ENCODE measurements at regions not wholly inside any gene's neighbourhood (a gene's known extent, or its start where the extent isn't known, plus 50 kb on each side); places are given as distances from the start of the nearest gene placed in this dataset.

GRCh38 chr9:18347386-18348082 is 126.4 kb upstream of the ADAMTSL1 start:
- H3K9ac ChIP-seq (ENCODE audit: low read depth, low read length): no peak overlapping the region
- no peak overlapping the region for H3K27ac ChIP-seq (ENCODE audit: insufficient read depth, low read length)
- no peak overlapping the region; the same call in 1 of the 2 replicates for H2AK5ac ChIP-seq (ENCODE audit: low read depth, low read length)
- CTCF ChIA-PET: no interaction called here
- no peak overlapping the region for H2BK120ac ChIP-seq (ENCODE audit: low read depth, low read length)
- H3K56ac ChIP-seq (ENCODE audit: extremely low read depth, insufficient read depth, low read length): no peak overlapping the region
- no peaks in the 10 kb centered on the region for H4K20me1 ChIP-seq (ENCODE audit: insufficient read depth, low read length)
- H3K23ac ChIP-seq (ENCODE audit: low read depth, low read length): no peak overlapping the region
- intact Hi-C loops (cut with micrococcal nuclease) (no loop called here), in situ Hi-C loops (cut with MboI; ENCODE audit: low sequenced_read_pairs) (no loop called here), dilution Hi-C loops (cut with HindIII; ENCODE audit: low sequenced_read_pairs, unreplicated experiment) (no loop called here)
- H2AFZ ChIP-seq (replicated peaks; ENCODE audit: low read length, poor library complexity): no peak overlapping the region
- H2BK5ac ChIP-seq (ENCODE audit: low read depth, low read length, poor library complexity, severe bottlenecking): no peak overlapping the region
- H3K4me3 ChIP-seq (ENCODE audit: insufficient read depth, low read depth, low read length): no peak overlapping the region
- ATAC-seq (ENCODE audit: low read depth) (no peak), DNase-seq (no peak)
- no peak overlapping the region for H3K14ac ChIP-seq (replicated peaks; ENCODE audit: low read depth, low read length)
- no peak overlapping the region for H3K18ac ChIP-seq (ENCODE audit: low read depth, low read length)
- no TSS peak for BruUV-seq (replicated peaks)
- no peaks in the 10 kb centered on the region for H3K9me3 ChIP-seq (ENCODE audit: control insufficient read depth, insufficient read depth, low read length)
- no peaks in the 10 kb centered on the region for H3K4me1 ChIP-seq (ENCODE audit: control insufficient read depth, insufficient read depth, low read length)
- H4K91ac ChIP-seq (ENCODE audit: insufficient read depth, low read depth, low read length): no peak overlapping the region
- H3K27me3 ChIP-seq (ENCODE audit: control insufficient read depth, insufficient read depth, low read length): no peaks in the 10 kb centered on the region
- H2AK9ac ChIP-seq (replicated peaks; ENCODE audit: low read depth, low read length, poor library complexity): no peak overlapping the region
- H2BK20ac ChIP-seq (ENCODE audit: low read depth, low read length): no peak overlapping the region
- H2BK15ac ChIP-seq (ENCODE audit: low read depth, low read length): no peak overlapping the region; the same call in 2 of the 3 replicates
- H3K9me1 ChIP-seq (ENCODE audit: insufficient read depth, low read length): no peaks in the 10 kb centered on the region
- no peak overlapping the region for H4K8ac ChIP-seq (ENCODE audit: low read depth in 2 of 2, low read length in 2 of 2)
- no peaks in the 10 kb centered on the region for H3K79me1 ChIP-seq (ENCODE audit: low read depth in 1 of 2, low read length in 2 of 2)
- no peak overlapping the region for H3K4me2 ChIP-seq (ENCODE audit: low read depth, low read length)
- no peak overlapping the region for H4K5ac ChIP-seq (ENCODE audit: low read depth, low read length)
- no CpG with 5 or more reads among the region's 2 CpGs for WGBS, 2 experiments (ENCODE audit: extremely low coverage in 2 of 2, insufficient read length in 1 of 2)
- no peaks in the 10 kb centered on the region for H3K36me3 ChIP-seq (ENCODE audit: control insufficient read depth, insufficient read depth, low read length)
- no peak overlapping the region for H3K4ac ChIP-seq (ENCODE audit: low read depth, low read length)
- no peak for TF ChIP-seq SMC3 (IDR thresholded peaks at IDR 0.05; ENCODE audit: low read depth, low read length)
- POLR2A ChIA-PET (ENCODE audit: unreplicated experiment): no interaction called here
